8988T (cell line): ENCODE measurements at regions not wholly inside any gene's neighbourhood (a gene's known extent, or its start where the extent isn't known, plus 50 kb on each side); places are given as distances from the start of the nearest gene placed in this dataset.

Source experiments
- DNase-seq: peaks from one replicate; pipeline ENCODE4 v3.0.0; 2011

DNA sequence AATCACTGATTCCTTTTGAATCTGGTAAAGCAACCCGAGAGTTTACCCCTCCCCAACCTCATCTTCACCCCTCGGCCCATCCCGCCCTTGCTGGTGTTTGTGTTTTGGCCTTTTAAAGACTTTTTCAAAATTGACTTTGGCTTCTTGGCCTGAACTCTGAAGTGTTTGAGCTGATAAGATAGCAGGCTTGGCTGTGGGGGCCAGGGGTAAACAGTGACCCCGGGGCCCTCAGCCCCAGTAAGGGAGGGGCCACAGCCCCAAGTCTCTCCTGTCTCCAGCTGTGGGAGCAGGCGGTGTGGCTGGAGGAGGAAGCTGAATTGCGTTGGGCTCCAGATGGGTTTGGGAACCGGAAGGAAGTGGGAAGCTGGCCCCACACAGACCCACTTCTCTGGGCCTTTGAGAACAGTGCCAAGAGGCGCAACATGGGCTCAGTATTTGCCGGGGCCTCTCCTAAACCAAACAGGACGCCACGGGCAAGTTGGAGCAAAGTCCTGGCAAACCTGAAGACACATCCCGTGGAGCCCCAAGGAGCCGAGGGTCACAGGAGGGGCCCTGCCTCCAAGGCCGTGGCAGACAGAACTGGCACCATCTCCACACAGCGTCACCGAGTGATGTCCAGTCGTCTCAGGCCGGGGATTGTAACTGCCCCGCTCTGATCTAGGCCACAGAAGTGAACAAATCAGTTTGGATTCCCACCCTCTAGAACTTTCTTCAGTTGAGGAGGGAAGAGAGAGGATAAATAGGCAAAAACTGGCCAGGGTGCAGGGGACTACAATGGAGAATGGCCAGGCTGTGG is 54.3 kb upstream of the PTPN1 start:
- DNase-seq = no peak

DNA sequence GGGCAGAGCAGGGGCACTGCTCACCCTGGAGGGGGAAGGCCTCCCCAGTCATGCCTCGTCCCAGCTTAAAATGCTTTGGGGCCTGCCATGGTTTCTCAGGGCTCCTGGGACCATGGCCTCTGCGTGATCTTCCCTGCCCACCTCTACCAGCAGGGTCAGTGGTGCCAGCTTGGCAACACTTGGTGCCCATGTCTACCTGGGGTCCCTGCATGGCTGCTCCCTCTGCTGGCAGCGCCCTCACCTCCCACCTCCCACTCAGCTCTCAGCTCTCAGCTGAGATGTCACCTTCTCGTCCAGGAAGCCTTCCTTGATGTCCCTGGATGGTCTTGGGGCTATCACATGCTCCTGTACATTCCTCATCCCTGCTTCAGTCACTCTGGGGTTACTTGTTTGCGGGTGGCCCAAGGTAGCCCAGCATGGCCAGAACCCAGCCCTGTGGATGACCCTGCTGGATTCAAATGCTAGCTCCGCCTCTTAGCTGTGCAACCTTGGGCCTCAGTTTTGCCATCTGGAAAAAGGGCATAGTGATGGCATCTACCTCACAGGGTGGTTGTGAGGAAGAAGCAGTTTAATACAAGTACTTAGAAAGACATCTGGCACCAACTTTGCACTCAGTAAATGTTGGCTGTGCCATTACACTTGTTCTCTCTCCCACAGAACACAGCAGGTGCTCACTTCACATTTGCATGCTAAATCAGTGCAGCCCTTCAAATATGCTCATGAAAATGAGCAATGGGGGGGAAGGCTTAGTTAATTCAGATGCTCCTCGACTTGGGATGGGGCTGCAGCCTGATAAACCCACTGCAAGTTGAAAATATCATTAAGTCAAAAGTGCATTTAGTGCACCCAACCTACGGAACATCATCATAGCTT is 53.5 kb upstream of the PTPN1 start:
- no peak for DNase-seq

DNA sequence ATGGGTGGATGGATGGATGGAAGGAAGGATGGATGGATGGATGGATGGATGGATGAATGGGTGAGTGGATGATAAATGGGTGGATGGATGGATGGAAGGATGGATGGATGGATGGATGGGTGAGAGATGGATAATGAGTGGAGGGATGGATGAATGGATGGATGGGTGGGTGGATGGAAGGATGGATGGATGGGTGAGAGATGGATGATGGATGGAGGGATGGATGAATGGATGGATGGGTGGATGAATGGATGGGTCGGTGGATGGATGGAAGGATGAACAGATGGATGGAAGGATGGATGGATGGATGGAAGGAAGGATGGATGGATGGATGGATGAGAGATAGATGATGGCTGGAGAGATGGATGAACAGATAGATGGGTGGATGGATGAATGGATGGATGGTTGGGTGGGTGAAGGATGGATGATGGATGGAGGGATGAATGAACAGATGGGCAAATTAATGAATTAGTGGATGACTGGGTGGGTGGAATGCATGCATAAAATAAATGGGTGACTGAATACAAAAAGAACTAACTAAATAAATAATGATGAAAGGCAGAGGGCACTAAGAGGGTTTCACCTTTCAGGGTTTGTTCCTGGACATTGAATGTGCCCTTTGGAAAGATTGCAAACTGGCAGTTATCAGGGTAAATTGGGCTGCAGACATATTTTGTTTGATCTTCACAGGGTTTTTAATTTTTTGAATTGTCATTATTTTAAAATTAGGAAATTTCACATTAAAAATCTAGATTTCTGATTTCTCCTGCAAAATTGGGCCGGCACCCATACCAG is 50.9 kb upstream of the PTPN1 start:
- DNase-seq = no peak

DNA sequence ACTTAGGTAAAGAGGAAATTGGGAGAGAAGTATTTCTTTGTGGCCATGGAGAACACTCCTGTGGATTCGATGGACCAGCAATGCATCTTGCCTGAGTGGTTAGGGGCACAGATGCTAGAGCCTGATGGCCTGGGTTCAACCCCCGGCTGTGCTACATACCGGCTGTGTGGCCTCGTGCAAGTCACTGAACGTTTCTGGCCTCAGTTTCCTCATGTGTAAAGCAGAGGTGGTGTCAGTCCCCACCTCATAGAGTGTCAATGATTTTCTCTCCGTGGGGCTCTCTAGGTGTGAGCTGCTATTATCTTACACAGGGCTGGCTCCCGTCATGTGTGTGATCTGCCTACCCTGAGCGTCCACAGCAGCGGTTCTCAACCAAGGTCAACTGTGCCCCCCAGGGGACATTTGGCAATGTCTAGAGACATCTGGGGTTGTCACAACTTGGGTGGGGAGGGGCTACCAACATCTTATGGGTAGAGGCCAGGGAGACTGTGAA is 50.0 kb upstream of the PTPN1 start:
- DNase-seq = no peak
